GM12874 (cell line): ENCODE measurements at regions not wholly inside any gene's neighbourhood (a gene's known extent, or its start where the extent isn't known, plus 50 kb on each side); places are given as distances from the start of the nearest gene placed in this dataset.

Experiments
- CTCF ChIP-seq: IDR thresholded peaks from 2 replicates; pipeline ENCODE4 v1.5.1; 2011; ENCODE audit warnings: low read depth, mild to moderate bottlenecking, control low read depth, low read length, moderate library complexity; ENCODE audit not compliant: insufficient read depth

GRCh38 chr4:164591666-164592065 lies 162.3 kb upstream of the SMIM31 start:
- no peak for TF ChIP-seq CTCF

GRCh38 chr4:164595751-164596150 lies 158.2 kb upstream of the SMIM31 start:
- TF ChIP-seq CTCF = no peak

- TF ChIP-seq CTCF = no peak
Measured at GRCh38 chr4:164596318-164596878, 157.5 kb upstream of the SMIM31 start.

- TF ChIP-seq CTCF = no peak
Measured at GRCh38 chr4:164596927-164597326, 157.0 kb upstream of the SMIM31 start.

GRCh38 chr4:164601653-164602052 lies 152.3 kb upstream of the SMIM31 start:
- no peak for TF ChIP-seq CTCF

GRCh38 chr4:164606478-164606877 lies 147.5 kb upstream of the SMIM31 start:
- no peak for TF ChIP-seq CTCF

GRCh38 chr4:164613256-164613655 lies 140.7 kb upstream of the SMIM31 start:
- TF ChIP-seq CTCF = no peak
